Neural cell (in vitro differentiated cells): ENCODE measurements at regions not wholly inside any gene's neighbourhood (a gene's known extent, or its start where the extent isn't known, plus 50 kb on each side); places are given as distances from the start of the nearest gene placed in this dataset.

ENCODE experiments used
- EP300 ChIP-seq: fragments of 450-650 bp; conservative IDR thresholded peaks from 2 replicates; pipeline ENCODE4 v1.6.1; 2014; ENCODE audit warnings: antibody characterized with exemption, mild to moderate bottlenecking, moderate library complexity; ENCODE audit not compliant: poor library complexity, severe bottlenecking
- EZH2 ChIP-seq: fragments of 200-600, 300-800 bp; shearing (Covaris generic), sonication (generic); IDR thresholded peaks from 2 replicates; pipeline ENCODE4 v1.6.1; 2014; ENCODE audit warnings: antibody characterized with exemption, low read length, borderline replicate concordance, mild to moderate bottlenecking; ENCODE audit not compliant: insufficient read depth, poor library complexity, severe bottlenecking
- MXI1 ChIP-seq: fragments of 450-650 bp; conservative IDR thresholded peaks from 2 replicates; pipeline ENCODE4 v1.6.1; 2014; ENCODE audit warnings: antibody characterized with exemption, mild to moderate bottlenecking; ENCODE audit not compliant: poor library complexity, severe bottlenecking
- POLR2AphosphoS5 ChIP-seq: IDR thresholded peaks from 2 replicates; pipeline ENCODE4 v1.6.1; 2012
- RAD21 ChIP-seq: fragments of 450-650 bp; conservative IDR thresholded peaks from 2 replicates; pipeline ENCODE4 v1.6.1; 2014; ENCODE audit warnings: antibody characterized with exemption, mild to moderate bottlenecking, moderate library complexity
- SMC3 ChIP-seq: fragments of 450-650 bp; conservative IDR thresholded peaks from 2 replicates; pipeline ENCODE4 v1.6.1; 2014; ENCODE audit warnings: antibody characterized with exemption, mild to moderate bottlenecking, moderate library complexity; ENCODE audit not compliant: poor library complexity
- TAF1 ChIP-seq: IDR thresholded peaks from 2 replicates; pipeline ENCODE4 v1.6.1; 2012; ENCODE audit warnings: low read depth
- TF ChIP-seq, protein P1 (sequence below): fragments of 450-650 bp; IDR thresholded peaks from 2 replicates; pipeline ENCODE4 v1.5.1; 2014; ENCODE audit warnings: antibody characterized with exemption, mild to moderate bottlenecking, moderate library complexity; ENCODE audit not compliant: poor library complexity, severe bottlenecking
- TF ChIP-seq, protein P2 (sequence below): IDR thresholded peaks from 2 replicates; pipeline ENCODE4 v1.6.1; 2012; ENCODE audit warnings: borderline replicate concordance

DNA sequence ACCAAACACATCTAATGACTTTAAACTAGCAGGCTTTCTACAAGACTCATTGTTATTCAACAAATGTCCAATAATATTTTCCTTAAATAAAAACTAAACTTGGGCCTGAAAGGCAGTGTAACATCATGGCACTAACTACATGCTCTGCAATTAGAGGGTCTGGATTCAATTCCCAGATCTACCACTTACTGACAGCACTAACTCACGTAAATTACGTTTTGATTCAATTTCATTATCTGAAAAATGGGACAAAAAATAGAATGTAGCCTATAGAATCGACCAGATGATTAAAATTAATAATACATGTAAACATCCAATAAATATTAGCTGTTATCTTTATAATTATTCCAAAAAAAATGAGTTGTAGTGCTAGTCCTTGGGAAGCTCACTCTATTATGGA lies 98.0 kb upstream of the DDX18 start:
- TF ChIP-seq, protein P1, sequence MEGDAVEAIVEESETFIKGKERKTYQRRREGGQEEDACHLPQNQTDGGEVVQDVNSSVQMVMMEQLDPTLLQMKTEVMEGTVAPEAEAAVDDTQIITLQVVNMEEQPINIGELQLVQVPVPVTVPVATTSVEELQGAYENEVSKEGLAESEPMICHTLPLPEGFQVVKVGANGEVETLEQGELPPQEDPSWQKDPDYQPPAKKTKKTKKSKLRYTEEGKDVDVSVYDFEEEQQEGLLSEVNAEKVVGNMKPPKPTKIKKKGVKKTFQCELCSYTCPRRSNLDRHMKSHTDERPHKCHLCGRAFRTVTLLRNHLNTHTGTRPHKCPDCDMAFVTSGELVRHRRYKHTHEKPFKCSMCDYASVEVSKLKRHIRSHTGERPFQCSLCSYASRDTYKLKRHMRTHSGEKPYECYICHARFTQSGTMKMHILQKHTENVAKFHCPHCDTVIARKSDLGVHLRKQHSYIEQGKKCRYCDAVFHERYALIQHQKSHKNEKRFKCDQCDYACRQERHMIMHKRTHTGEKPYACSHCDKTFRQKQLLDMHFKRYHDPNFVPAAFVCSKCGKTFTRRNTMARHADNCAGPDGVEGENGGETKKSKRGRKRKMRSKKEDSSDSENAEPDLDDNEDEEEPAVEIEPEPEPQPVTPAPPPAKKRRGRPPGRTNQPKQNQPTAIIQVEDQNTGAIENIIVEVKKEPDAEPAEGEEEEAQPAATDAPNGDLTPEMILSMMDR, result no peak
- TF ChIP-seq TAF1 (no peak), EZH2 (no peak), EP300 (no peak), POLR2AphosphoS5 (no peak), RAD21 (no peak), MXI1 (no peak), SMC3 (no peak)
- TF ChIP-seq, protein P2, sequence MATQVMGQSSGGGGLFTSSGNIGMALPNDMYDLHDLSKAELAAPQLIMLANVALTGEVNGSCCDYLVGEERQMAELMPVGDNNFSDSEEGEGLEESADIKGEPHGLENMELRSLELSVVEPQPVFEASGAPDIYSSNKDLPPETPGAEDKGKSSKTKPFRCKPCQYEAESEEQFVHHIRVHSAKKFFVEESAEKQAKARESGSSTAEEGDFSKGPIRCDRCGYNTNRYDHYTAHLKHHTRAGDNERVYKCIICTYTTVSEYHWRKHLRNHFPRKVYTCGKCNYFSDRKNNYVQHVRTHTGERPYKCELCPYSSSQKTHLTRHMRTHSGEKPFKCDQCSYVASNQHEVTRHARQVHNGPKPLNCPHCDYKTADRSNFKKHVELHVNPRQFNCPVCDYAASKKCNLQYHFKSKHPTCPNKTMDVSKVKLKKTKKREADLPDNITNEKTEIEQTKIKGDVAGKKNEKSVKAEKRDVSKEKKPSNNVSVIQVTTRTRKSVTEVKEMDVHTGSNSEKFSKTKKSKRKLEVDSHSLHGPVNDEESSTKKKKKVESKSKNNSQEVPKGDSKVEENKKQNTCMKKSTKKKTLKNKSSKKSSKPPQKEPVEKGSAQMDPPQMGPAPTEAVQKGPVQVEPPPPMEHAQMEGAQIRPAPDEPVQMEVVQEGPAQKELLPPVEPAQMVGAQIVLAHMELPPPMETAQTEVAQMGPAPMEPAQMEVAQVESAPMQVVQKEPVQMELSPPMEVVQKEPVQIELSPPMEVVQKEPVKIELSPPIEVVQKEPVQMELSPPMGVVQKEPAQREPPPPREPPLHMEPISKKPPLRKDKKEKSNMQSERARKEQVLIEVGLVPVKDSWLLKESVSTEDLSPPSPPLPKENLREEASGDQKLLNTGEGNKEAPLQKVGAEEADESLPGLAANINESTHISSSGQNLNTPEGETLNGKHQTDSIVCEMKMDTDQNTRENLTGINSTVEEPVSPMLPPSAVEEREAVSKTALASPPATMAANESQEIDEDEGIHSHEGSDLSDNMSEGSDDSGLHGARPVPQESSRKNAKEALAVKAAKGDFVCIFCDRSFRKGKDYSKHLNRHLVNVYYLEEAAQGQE, result no peak
